H1 (cell line): ENCODE measurements at regions not wholly inside any gene's neighbourhood (a gene's known extent, or its start where the extent isn't known, plus 50 kb on each side); places are given as distances from the start of the nearest gene placed in this dataset.

Experiments used
- CTCF ChIA-PET: fragments of 300-600 bp; sonication (Branson Sonifier 250); formaldehyde crosslinking; loops from one replicate; lab custom pipeline; 2021; ENCODE audit not compliant: partially characterized antibody; lab: Charles Lee
- POLR2A ChIA-PET: fragments of 300-600 bp; sonication (Branson Sonifier 250); formaldehyde crosslinking; loops from one replicate; lab custom pipeline; 2021; ENCODE audit warnings: inconsistent platforms; ENCODE audit not compliant: partially characterized antibody; lab: Charles Lee
- DNase-seq, 2 experiments: peaks; one replicate each; pipeline versions ENCODE4 v3.0.0 to v3.0.0-alpha.2; 2010 to 2022; ENCODE audit warnings: low spot score in 2 of 2, low read depth in 1 of 2, mixed read lengths in 1 of 2
- FAIRE-seq: peaks from 2 replicates; lab custom pipeline; 2011; peaks lifted over from hg19 to GRCh38; lab: Jason Lieb, UNC
- H2AFZ ChIP-seq: 2 replicates; pipeline ENCODE4 v1.8.1; 2012; ENCODE audit warnings: low read length, inconsistent platforms
- H2AK5ac ChIP-seq: 2 replicates; pipeline ENCODE4 v1.6.1; 2013; ENCODE audit warnings: low read depth, low read length
- H2BK120ac ChIP-seq: replicated peaks from 2 replicates; pipeline ENCODE3; 2013; ENCODE audit warnings: low read depth, low read length, inconsistent platforms
- H2BK12ac ChIP-seq: 2 replicates; pipeline ENCODE4 v1.6.1; 2013; ENCODE audit warnings: low read depth, low read length
- H2BK15ac ChIP-seq: 2 replicates; pipeline ENCODE4 v1.6.1; 2013; ENCODE audit warnings: low read length
- H2BK20ac ChIP-seq: 2 replicates; pipeline ENCODE4 v1.6.1; 2013; ENCODE audit warnings: low read length
- H2BK5ac ChIP-seq: 2 replicates; pipeline ENCODE4 v1.6.1; 2013; ENCODE audit warnings: low read depth, low read length
- H3K14ac ChIP-seq: 2 replicates; pipeline ENCODE4 v1.6.1; 2013; ENCODE audit warnings: inconsistent platforms; ENCODE audit not compliant: insufficient read length
- H3K18ac ChIP-seq: 2 replicates; pipeline ENCODE4 v1.6.1; 2013; ENCODE audit warnings: low read length; ENCODE audit errors: extremely low read depth
- H3K23ac ChIP-seq: 2 replicates; pipeline ENCODE4 v1.6.1; 2013; ENCODE audit warnings: inconsistent platforms; ENCODE audit not compliant: insufficient read length
- H3K23me2 ChIP-seq: 2 replicates; pipeline ENCODE4 v1.6.1; 2013; ENCODE audit warnings: low read depth, low read length
- H3K27ac ChIP-seq: 2 replicates; pipeline ENCODE4 v1.6.1; 2011; ENCODE audit warnings: low read depth, low read length, inconsistent platforms
- H3K27me3 ChIP-seq, 4 experiments: replicated peaks in 1 of 4; 1 replicate in 1 of 4; 2 replicates in 3 of 4; pipeline versions ENCODE4 v1.6.1 to v1.8.1; 2011 to 2013; ENCODE audit warnings: low read length in 3 of 4, mild to moderate bottlenecking in 3 of 4, inconsistent platforms in 2 of 4, mixed read lengths in 2 of 4, moderate library complexity in 1 of 4; ENCODE audit not compliant: control insufficient read depth in 3 of 4, insufficient read depth in 3 of 4; ENCODE audit errors: extremely low read depth in 1 of 4
- H3K36me3 ChIP-seq, 4 experiments: 2 replicates each; pipeline versions ENCODE4 v1.6.1 to v1.8.1; 2011 to 2013; ENCODE audit warnings: mild to moderate bottlenecking in 4 of 4, low read length in 3 of 4, moderate library complexity in 2 of 4, control low read depth in 1 of 4, inconsistent platforms in 1 of 4; ENCODE audit not compliant: insufficient read depth in 4 of 4, control insufficient read depth in 2 of 4
- H3K4ac ChIP-seq: replicated peaks from 2 replicates; pipeline ENCODE3; 2013; ENCODE audit warnings: low read length, low read depth, mixed read lengths, inconsistent platforms; ENCODE audit not compliant: insufficient read length
- H3K4me1 ChIP-seq, 4 experiments: replicated peaks in 1 of 4; 1 replicate in 1 of 4; 2 replicates in 3 of 4; pipeline versions ENCODE4 v1.6.1 to v1.8.1; 2011 to 2013; ENCODE audit warnings: low read length in 3 of 4, inconsistent platforms in 2 of 4, mixed read lengths in 1 of 4; ENCODE audit not compliant: insufficient read depth in 4 of 4, control insufficient read depth in 3 of 4
- H3K4me2 ChIP-seq, 2 experiments: 2 replicates each; pipeline versions ENCODE4 v1.6.1 to v1.8.1; 2011 to 2013; ENCODE audit warnings: low read depth in 2 of 2, low read length in 2 of 2, control low read depth in 1 of 2, inconsistent platforms in 1 of 2, mild to moderate bottlenecking in 1 of 2; ENCODE audit not compliant: insufficient read depth in 1 of 2
- H3K4me3 ChIP-seq, 4 experiments: fragments of 200-600, 300-600 bp in 1 of 4; sonication (generic), shearing (Covaris generic), sonication (Bioruptor Twin) in 1 of 4; 2 replicates each; pipeline versions ENCODE4 v1.5.1 to v1.8.1; 2011 to 2016; ENCODE audit warnings: low read length in 4 of 4, low read depth in 3 of 4, control low read depth in 2 of 4, inconsistent platforms in 2 of 4, mild to moderate bottlenecking in 2 of 4, mixed read lengths in 1 of 4, moderate library complexity in 1 of 4; ENCODE audit not compliant: insufficient read depth in 2 of 4; ENCODE audit errors: extremely low read depth in 1 of 4
- H3K56ac ChIP-seq: replicated peaks from 2 replicates; pipeline ENCODE3; 2013; ENCODE audit warnings: low read depth, mild to moderate bottlenecking, mixed read lengths, low read length, inconsistent platforms; ENCODE audit not compliant: insufficient read length
- H3K79me1 ChIP-seq: 2 replicates; pipeline ENCODE4 v1.6.1; 2013; ENCODE audit warnings: low read depth, low read length, control low read depth
- H3K79me2 ChIP-seq, 2 experiments: 2 replicates each; pipeline versions ENCODE4 v1.6.1 to v1.8.1; 2012 to 2013; ENCODE audit warnings: low read length in 2 of 2, mild to moderate bottlenecking in 2 of 2, inconsistent platforms in 1 of 2; ENCODE audit not compliant: insufficient read depth in 2 of 2, control insufficient read depth in 1 of 2
- H3K9ac ChIP-seq, 4 experiments: replicated peaks in 1 of 4; 1 replicate in 1 of 4; 2 replicates in 3 of 4; pipeline versions ENCODE4 v1.6.1 to v1.8.1; 2011 to 2013; ENCODE audit warnings: low read depth in 3 of 4, low read length in 3 of 4, control low read depth in 2 of 4, mild to moderate bottlenecking in 2 of 4, moderate library complexity in 2 of 4, inconsistent platforms in 1 of 4; ENCODE audit errors: extremely low read depth in 1 of 4
- H3K9me3 ChIP-seq, 2 experiments: 2 replicates each; pipeline versions ENCODE4 v1.6.1 to v1.8.1; 2012 to 2013; ENCODE audit warnings: mild to moderate bottlenecking in 2 of 2, moderate library complexity in 2 of 2, control low read depth in 1 of 2, inconsistent platforms in 1 of 2, low read depth in 1 of 2, low read length in 1 of 2, mixed read lengths in 1 of 2; ENCODE audit not compliant: insufficient read depth in 2 of 2
- H4K20me1 ChIP-seq, 2 experiments: replicated peaks in 1 of 2; 2 replicates each; pipeline versions ENCODE3 to v1.8.1; 2011 to 2013; ENCODE audit warnings: inconsistent platforms in 2 of 2, low read length in 2 of 2, mild to moderate bottlenecking in 1 of 2; ENCODE audit not compliant: insufficient read depth in 2 of 2, control insufficient read depth in 1 of 2
- H4K5ac ChIP-seq: 2 replicates; pipeline ENCODE4 v1.6.1; 2013; ENCODE audit warnings: low read length, low read depth, mixed read lengths, inconsistent platforms; ENCODE audit not compliant: insufficient read length
- H4K8ac ChIP-seq: 2 replicates; pipeline ENCODE4 v1.8.0; 2013; ENCODE audit warnings: mild to moderate bottlenecking, moderate library complexity, low read length, inconsistent platforms; ENCODE audit not compliant: insufficient read depth; ENCODE audit errors: extremely low read depth
- H4K91ac ChIP-seq: replicated peaks from 2 replicates; pipeline ENCODE3; 2013; ENCODE audit warnings: low read length, mixed read lengths, inconsistent platforms; ENCODE audit not compliant: insufficient read length
- ASH2L ChIP-seq: fragments of 200-600, 300-600 bp; sonication (generic); IDR thresholded peaks from one replicate; pipeline ENCODE4 v1.7.1; 2017; ENCODE audit warnings: low read length
- BCL11A ChIP-seq, 2 experiments: IDR thresholded peaks; one replicate each; pipeline ENCODE4 v1.6.1; 2011; ENCODE audit warnings: low read depth in 2 of 2, low read length in 2 of 2, mild to moderate bottlenecking in 2 of 2
- GABPA ChIP-seq: IDR thresholded peaks from 2 replicates; pipeline ENCODE4 v1.6.1; 2011; ENCODE audit warnings: mild to moderate bottlenecking, low read length, moderate library complexity, borderline replicate concordance; ENCODE audit not compliant: insufficient read depth
- HDAC2 ChIP-seq, 2 experiments: fragments of 300-600 bp in 1 of 2; sonication (generic) in 1 of 2; IDR thresholded peaks; 2 replicates each; pipeline ENCODE4 v1.6.1; 2011 to 2012; ENCODE audit warnings: low read depth in 2 of 2, low read length in 2 of 2, mild to moderate bottlenecking in 2 of 2, moderate library complexity in 2 of 2, borderline replicate concordance in 1 of 2, inconsistent platforms in 1 of 2
- JUND ChIP-seq: IDR thresholded peaks from 2 replicates; pipeline ENCODE4 v1.6.1; 2011; ENCODE audit warnings: mild to moderate bottlenecking, improper control_type of control experiment, low read length
- KDM1A ChIP-seq: fragments of 200-600, 300-600 bp; sonication (generic); IDR thresholded peaks from 2 replicates; pipeline ENCODE4 v1.7.1; 2016; ENCODE audit warnings: mild to moderate bottlenecking, low read length, borderline replicate concordance
- MAFK ChIP-seq: IDR thresholded peaks from 2 replicates; pipeline ENCODE4 v1.6.1; 2012; ENCODE audit warnings: low read depth, mild to moderate bottlenecking, improper control_type of control experiment, low read length
- NANOG ChIP-seq: IDR thresholded peaks from 2 replicates; pipeline ENCODE4 v1.6.1; 2011; ENCODE audit warnings: low read length, low read depth, mild to moderate bottlenecking, inconsistent platforms; ENCODE audit not compliant: insufficient read depth, poor library complexity, severe bottlenecking
- POLR2A ChIP-seq, 2 experiments: IDR thresholded peaks; 1 replicate in 1 of 2; 2 replicates in 1 of 2; pipeline ENCODE4 v1.6.1; 2011; ENCODE audit warnings: low read depth in 2 of 2, low read length in 2 of 2, mild to moderate bottlenecking in 2 of 2; ENCODE audit errors: control extremely low read depth in 1 of 2
- POU5F1 ChIP-seq: IDR thresholded peaks from 2 replicates; pipeline ENCODE4 v1.6.1; 2011; ENCODE audit warnings: low read depth, mild to moderate bottlenecking, low read length, moderate library complexity
- SIN3A ChIP-seq, 2 experiments: IDR thresholded peaks in 1 of 2; conservative IDR thresholded peaks in 1 of 2; 2 replicates each; pipeline ENCODE4 v1.6.1; 2011 to 2012; ENCODE audit warnings: low read length in 2 of 2, improper control_type of control experiment in 1 of 2, low read depth in 1 of 2, mild to moderate bottlenecking in 1 of 2
- SP1 ChIP-seq: IDR thresholded peaks from 2 replicates; pipeline ENCODE4 v1.6.1; 2011; ENCODE audit warnings: low read depth, low read length
- SP2 ChIP-seq: IDR thresholded peaks from 2 replicates; pipeline ENCODE4 v1.6.1; 2012; ENCODE audit warnings: mild to moderate bottlenecking, low read length, inconsistent platforms
- TAF7 ChIP-seq: optimal IDR thresholded peaks from 2 replicates; pipeline ENCODE3; 2011; ENCODE audit warnings: low read depth, mild to moderate bottlenecking, inconsistent platforms, low read length, moderate library complexity, borderline replicate concordance
- TCF12 ChIP-seq: IDR thresholded peaks from 2 replicates; pipeline ENCODE4 v1.6.1; 2011; ENCODE audit warnings: low read depth, mild to moderate bottlenecking, low read length
- TEAD4 ChIP-seq: IDR thresholded peaks from 2 replicates; pipeline ENCODE4 v1.6.1; 2012; ENCODE audit warnings: low read depth, low read length, inconsistent platforms, mixed read lengths
- WGBS, 2 experiments: shearing (Covaris generic) in 1 of 2; methylation state at CpG; one replicate each; pipeline versions ENCODE4 v1.1.6 to v1.1.7; 2013 to 2015; ENCODE audit warnings: low lambda C conversion rate in 2 of 2, mixed read lengths in 2 of 2, inconsistent platforms in 1 of 2, low coverage in 1 of 2, missing lambda C conversion rate in 1 of 2; ENCODE audit not compliant: insufficient replicate concordance in 2 of 2, insufficient coverage in 1 of 2, insufficient read length in 1 of 2; ENCODE audit errors: extremely low coverage in 1 of 2, missing lambda C conversion rate in 1 of 2; 5-methylcytosine and 5-hydroxymethylcytosine counted together

DNA sequence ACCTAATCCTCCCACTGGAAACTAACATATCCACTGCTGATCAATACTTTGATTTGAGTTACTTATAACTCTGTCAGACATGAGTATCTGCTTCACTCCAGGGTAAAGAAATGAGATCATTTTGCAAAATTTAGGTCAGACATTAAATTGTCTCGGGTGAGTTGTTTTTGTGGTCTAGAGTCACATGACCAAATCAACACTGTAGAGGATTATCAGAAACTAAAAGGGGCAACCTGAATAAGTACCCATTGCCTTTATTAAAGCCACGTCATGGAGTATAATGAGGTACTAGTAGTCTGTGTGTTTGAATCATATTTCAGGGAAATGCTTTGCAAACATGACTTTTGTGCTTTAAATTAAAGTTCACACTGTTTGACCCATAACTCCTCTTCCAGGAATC is 107.7 kb upstream of the ADO start:
- Histone ChIP-seq H3K79me2 (no peaks in the 10 kb centered on the region), H2BK20ac (no peak overlapping the region), H3K36me3 (no peaks in the 10 kb centered on the region), H3K14ac (no peak overlapping the region), H3K23ac (no peak overlapping the region), H3K18ac (no peak overlapping the region), H3K27ac (no peak overlapping the region), H3K4ac (no peak overlapping the region), H3K9me3 (peaks cover 0 to 8% of the 10 kb centered on the region in 2 experiments; a peak in 2 of 4 replicates), H2BK5ac (no peak overlapping the region), H3K23me2 (0 out of 2 replicates have a peak, but pooled peaks cover 2% of the 10 kb centered on the region), H4K8ac (no peak overlapping the region), H2BK120ac (no peak overlapping the region), H3K79me1 (no peaks in the 10 kb centered on the region), H3K4me1 (peaks cover 1 to 6% (median 4%) of the 10 kb centered on the region in 4 experiments; a peak in 5 of 7 replicates), H4K91ac (no peak overlapping the region), H4K5ac (no peak overlapping the region), H3K4me3 (no peak overlapping the region), H2BK15ac (no peak overlapping the region), H4K20me1 (no peaks in the 10 kb centered on the region), H2BK12ac (no peak overlapping the region), H3K4me2 (no peak overlapping the region), H2AFZ (no peak overlapping the region), H3K27me3 (no peaks in the 10 kb centered on the region), H3K56ac (no peak overlapping the region), H2AK5ac (no peak overlapping the region), H3K9ac (no peak overlapping the region)
- TF ChIP-seq GABPA (no peak), TAF7 (no peak), ASH2L (no peak), POLR2A (IDR thresholded peaks at IDR 0.05; ENCODE audit: control extremely low read depth in 1 of 2, low read depth in 2 of 2, low read length in 2 of 2) (no peak), BCL11A (IDR thresholded peaks at IDR 0.05; ENCODE audit: low read depth in 2 of 2, low read length in 2 of 2) (no peak), POU5F1 (no peak), SP1 (no peak), JUND (no peak), TEAD4 (no peak), SP2 (no peak), NANOG (no peak), SIN3A (conservative IDR thresholded peaks at IDR 0.05 in 1 of 2, IDR thresholded peaks at IDR 0.05 in 1 of 2; ENCODE audit: low read depth in 1 of 2, low read length in 2 of 2) (no peak), KDM1A (no peak), HDAC2 (IDR thresholded peaks at IDR 0.05; ENCODE audit: borderline replicate concordance in 1 of 2, low read depth in 2 of 2, low read length in 2 of 2) (no peak), TCF12 (no peak), MAFK (no peak)
- WGBS, 2 experiments, result 94% methylated on average over 2 of the region's 2 CpGs; no CpG with 5 or more reads in 1 of the 2 experiments
- FAIRE-seq (no peak), DNase-seq (no peak)
- ChIA-PET POLR2A (no interaction called here), CTCF (interaction anchor here (2.1 kb wide), 1 partner anchor 12 kb away, joined by 7 read pairs; no protein-coding TSS in a partner anchor)
